ENCODE measurements at regions not wholly inside any gene's neighbourhood (a gene's known extent, or its start where the extent isn't known, plus 50 kb on each side); places are given as distances from the start of the nearest gene placed in this dataset.

- TF ChIP-seq MYC (IDR thresholded peaks at IDR 0.05; ENCODE audit: low read depth, low read length) (no peak), CTCF (IDR thresholded peaks at IDR 0.05; ENCODE audit: low read depth, low read length) (no peak), POLR2A (IDR thresholded peaks at IDR 0.05; ENCODE audit: extremely low read depth, insufficient read length) (no peak), MAX (IDR thresholded peaks at IDR 0.05; ENCODE audit: low read depth, low read length) (no peak)
Observed at GRCh38 chr2:217614498-217614897, 388.3 kb downstream of the TNS1 start.

All from NB4 (cell line).